HS-5 (cell line): ENCODE measurements at regions not wholly inside any gene's neighbourhood (a gene's known extent, or its start where the extent isn't known, plus 50 kb on each side); places are given as distances from the start of the nearest gene placed in this dataset.
"Not testable (repeated sequence)": the region's sequence is repeated elsewhere in the genome, so short reads cannot be mapped to it uniquely, and the experiment has no call there.

Source experiments
- DNase-seq: peaks from one replicate; pipeline ENCODE4 v3.0.0-alpha.2; 2012; ENCODE audit warnings: low read depth

GRCh38 chr2:212871597-212871996 is 279.8 kb downstream of the IKZF2 start:
- no peak for DNase-seq

- no peak for DNase-seq
Measured at GRCh38 chr2:212864186-212864585, 287.2 kb downstream of the IKZF2 start.

- DNase-seq: no peak
Measured at GRCh38 chr2:212863185-212863588, 288.2 kb downstream of the IKZF2 start.

- DNase-seq: no peak
Measured at GRCh38 chr2:212858496-212858895, 292.9 kb downstream of the IKZF2 start.

- DNase-seq: no peak
Measured at GRCh38 chr2:212854771-212855170, 296.6 kb downstream of the IKZF2 start.

- DNase-seq: no peak
Measured at GRCh38 chr2:212854116-212854515, 297.3 kb downstream of the IKZF2 start.

GRCh38 chr2:212845941-212846340 is 305.5 kb downstream of the IKZF2 start:
- DNase-seq: no peak

- peak; percentile 86 for DNase-seq
Measured at GRCh38 chr2:212843409-212844199, 305.0 kb upstream of the ERBB4 start.

- DNase-seq: peak; percentile 88
Measured at GRCh38 chr2:212842544-212843185, 304.1 kb upstream of the ERBB4 start.

- DNase-seq: no peak
Measured at GRCh38 chr2:212841460-212841859, 302.9 kb upstream of the ERBB4 start.

- no peak for DNase-seq
Measured at GRCh38 chr2:212832211-212833195, 293.9 kb upstream of the ERBB4 start.

- DNase-seq: no peak
Measured at GRCh38 chr2:212831671-212832199, 293.1 kb upstream of the ERBB4 start.

- no peak for DNase-seq
Measured at GRCh38 chr2:212816267-212816666, 277.7 kb upstream of the ERBB4 start.

- no peak for DNase-seq
Measured at GRCh38 chr2:212815453-212815852, 276.9 kb upstream of the ERBB4 start.

- no peak for DNase-seq
Measured at GRCh38 chr2:212814941-212815340, 276.3 kb upstream of the ERBB4 start.

GRCh38 chr2:212811921-212812320 is 273.3 kb upstream of the ERBB4 start:
- DNase-seq: no peak

- DNase-seq: peak; percentile 10
Measured at GRCh38 chr2:212811036-212811805, 272.6 kb upstream of the ERBB4 start.

- no peak for DNase-seq
Measured at GRCh38 chr2:212797484-212798205, 259.0 kb upstream of the ERBB4 start.

- DNase-seq: no peak
Measured at GRCh38 chr2:212794471-212794870, 255.9 kb upstream of the ERBB4 start.

GRCh38 chr2:212791569-212791968 is 253.0 kb upstream of the ERBB4 start:
- DNase-seq: no peak

- DNase-seq: not testable (repeated sequence)
Measured at GRCh38 chr2:212786088-212786487, 247.5 kb upstream of the ERBB4 start.
